Right atrium auricular region (tissue), 2 donors: ENCODE measurements at regions not wholly inside any gene's neighbourhood (a gene's known extent, or its start where the extent isn't known, plus 50 kb on each side); places are given as distances from the start of the nearest gene placed in this dataset.

Source experiments
- DNase-seq: peaks from one replicate; pipeline ENCODE4 v3.0.0-alpha.2; 2019; ENCODE audit warnings: low spot score
- H3K27ac ChIP-seq, 2 donors: fragments of 200-600 bp; sonication (generic); 1 replicate in 1 of 2; 2 replicates in 1 of 2; pipeline ENCODE4 v1.5.1; 2016 to 2019
- H3K27me3 ChIP-seq, 2 donors: fragments of 200-600 bp; sonication (generic); one replicate each; pipeline versions ENCODE4 v1.5.1 to v1.6.0; 2017 to 2019
- H3K36me3 ChIP-seq: fragments of 200-600 bp; sonication (generic); one replicate; pipeline ENCODE4 v1.5.1; 2016
- H3K4me1 ChIP-seq, 2 donors: fragments of 200-600 bp; sonication (generic); one replicate each; pipeline versions ENCODE4 v1.5.1 to v1.6.0; 2017 to 2019
- H3K4me3 ChIP-seq, 2 donors: fragments of 200-600 bp; sonication (generic); 1 replicate in 1 of 2; 2 replicates in 1 of 2; pipeline ENCODE4 v1.5.1; 2017 to 2019; ENCODE audit warnings: mild to moderate bottlenecking in 1 of 2, moderate library complexity in 1 of 2
- H3K9me3 ChIP-seq, 2 donors: fragments of 200-600 bp; sonication (generic); one replicate each; pipeline ENCODE4 v1.5.1; 2019
- TF ChIP-seq, protein P1 (sequence below), 2 donors: fragments of 200-600 bp; sonication (generic); IDR thresholded peaks; one replicate each; pipeline ENCODE4 v1.5.1; 2019; ENCODE audit warnings: antibody characterized with exemption in 2 of 2

DNA sequence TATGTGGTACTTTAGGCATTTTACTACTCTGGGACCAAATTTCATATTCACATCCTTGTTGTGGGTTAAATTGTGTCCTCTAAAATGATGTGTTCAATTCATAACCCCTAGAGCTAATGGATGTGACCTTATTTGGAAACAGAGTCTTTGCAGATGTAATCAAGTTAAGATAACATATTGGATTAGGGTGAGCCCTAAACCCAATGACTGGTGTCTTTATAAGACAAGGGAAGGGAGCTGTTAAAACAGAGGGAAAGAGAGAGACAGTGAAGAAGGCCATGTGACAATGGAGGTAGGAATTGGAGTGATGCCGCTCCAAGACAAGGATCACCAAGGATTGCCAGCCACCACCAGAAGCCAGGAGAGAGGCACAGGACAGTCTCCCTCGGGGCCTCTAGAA lies 220.0 kb downstream of the ADGRG6 start:
- no peaks in the 10 kb centered on the region for H3K4me1 ChIP-seq
- H3K27me3 ChIP-seq, result no peaks in the 10 kb centered on the region
- DNase-seq, result no peak
- TF ChIP-seq, protein P1, sequence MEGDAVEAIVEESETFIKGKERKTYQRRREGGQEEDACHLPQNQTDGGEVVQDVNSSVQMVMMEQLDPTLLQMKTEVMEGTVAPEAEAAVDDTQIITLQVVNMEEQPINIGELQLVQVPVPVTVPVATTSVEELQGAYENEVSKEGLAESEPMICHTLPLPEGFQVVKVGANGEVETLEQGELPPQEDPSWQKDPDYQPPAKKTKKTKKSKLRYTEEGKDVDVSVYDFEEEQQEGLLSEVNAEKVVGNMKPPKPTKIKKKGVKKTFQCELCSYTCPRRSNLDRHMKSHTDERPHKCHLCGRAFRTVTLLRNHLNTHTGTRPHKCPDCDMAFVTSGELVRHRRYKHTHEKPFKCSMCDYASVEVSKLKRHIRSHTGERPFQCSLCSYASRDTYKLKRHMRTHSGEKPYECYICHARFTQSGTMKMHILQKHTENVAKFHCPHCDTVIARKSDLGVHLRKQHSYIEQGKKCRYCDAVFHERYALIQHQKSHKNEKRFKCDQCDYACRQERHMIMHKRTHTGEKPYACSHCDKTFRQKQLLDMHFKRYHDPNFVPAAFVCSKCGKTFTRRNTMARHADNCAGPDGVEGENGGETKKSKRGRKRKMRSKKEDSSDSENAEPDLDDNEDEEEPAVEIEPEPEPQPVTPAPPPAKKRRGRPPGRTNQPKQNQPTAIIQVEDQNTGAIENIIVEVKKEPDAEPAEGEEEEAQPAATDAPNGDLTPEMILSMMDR (IDR thresholded peaks at IDR 0.05), result no peak
- no peaks in the 10 kb centered on the region for H3K9me3 ChIP-seq
- H3K27ac ChIP-seq, result no peak overlapping the region
- H3K36me3 ChIP-seq, result no peaks in the 10 kb centered on the region
- no peak overlapping the region for H3K4me3 ChIP-seq

DNA sequence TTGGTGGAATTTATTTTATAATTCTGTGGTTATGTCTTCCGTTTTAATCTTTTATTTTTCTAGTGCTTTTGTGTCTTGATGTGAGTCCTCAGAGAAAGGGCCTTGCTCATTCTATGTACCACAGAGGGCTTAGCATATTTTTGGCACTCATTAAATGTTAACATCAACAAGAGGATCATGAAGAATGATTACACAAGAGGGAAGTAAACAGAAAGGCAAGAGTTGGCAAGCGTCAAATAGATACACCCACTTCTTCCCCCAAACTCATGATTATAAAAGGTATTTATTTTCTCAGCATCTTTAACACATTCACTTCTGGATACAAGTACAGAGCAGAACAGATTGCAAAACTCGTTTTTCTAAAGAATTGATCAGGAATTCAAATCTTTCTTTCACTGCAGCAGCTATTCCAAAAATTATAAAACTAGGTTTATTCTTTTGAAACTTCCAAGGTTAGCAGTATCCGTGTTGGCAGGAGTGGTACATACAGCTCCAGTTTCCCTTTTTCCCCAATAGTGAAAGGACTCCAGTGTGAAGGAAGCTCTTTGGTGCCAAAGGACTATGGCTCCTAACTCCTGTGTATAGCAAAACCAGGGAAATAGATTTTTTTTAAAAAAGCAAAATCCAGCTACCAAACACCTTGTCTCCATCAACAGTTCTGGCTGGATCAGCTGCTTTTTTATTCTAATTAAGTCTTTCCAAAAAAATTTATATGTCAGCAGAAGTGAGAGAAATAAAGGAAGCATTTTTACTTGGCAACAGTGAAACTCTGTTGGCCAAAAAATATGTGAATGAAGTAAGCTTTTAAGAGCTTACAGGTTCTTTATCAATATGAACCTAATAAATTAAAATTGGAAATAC lies 221.9 kb downstream of the ADGRG6 start:
- no peak overlapping the region for H3K27ac ChIP-seq
- no peak overlapping the region for H3K4me3 ChIP-seq
- DNase-seq, result no peak
- H3K36me3 ChIP-seq, result no peaks in the 10 kb centered on the region
- H3K4me1 ChIP-seq, result no peaks in the 10 kb centered on the region
- H3K27me3 ChIP-seq, result no peaks in the 10 kb centered on the region
- no peaks in the 10 kb centered on the region for H3K9me3 ChIP-seq
- TF ChIP-seq, protein P1 (IDR thresholded peaks at IDR 0.05), result no peak

DNA sequence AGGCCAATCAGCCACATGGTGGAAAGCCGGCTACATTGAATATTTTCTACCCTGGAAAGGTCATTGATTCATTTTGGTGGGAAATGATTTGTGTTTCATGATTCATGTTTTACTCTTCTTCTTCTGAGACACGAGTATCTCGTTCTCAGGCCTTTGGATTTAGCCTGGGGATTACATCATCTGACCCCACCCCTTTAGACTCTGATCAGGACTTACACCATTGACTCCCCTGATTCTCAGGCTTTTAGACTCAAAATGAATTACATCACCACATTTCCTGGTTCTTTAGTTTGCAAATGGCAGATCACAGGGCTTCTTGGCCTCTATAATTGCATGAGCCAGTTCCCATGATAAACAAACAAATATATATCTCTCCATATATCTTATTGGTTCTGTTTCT lies 228.8 kb downstream of the ADGRG6 start:
- no peak overlapping the region for H3K27ac ChIP-seq

DNA sequence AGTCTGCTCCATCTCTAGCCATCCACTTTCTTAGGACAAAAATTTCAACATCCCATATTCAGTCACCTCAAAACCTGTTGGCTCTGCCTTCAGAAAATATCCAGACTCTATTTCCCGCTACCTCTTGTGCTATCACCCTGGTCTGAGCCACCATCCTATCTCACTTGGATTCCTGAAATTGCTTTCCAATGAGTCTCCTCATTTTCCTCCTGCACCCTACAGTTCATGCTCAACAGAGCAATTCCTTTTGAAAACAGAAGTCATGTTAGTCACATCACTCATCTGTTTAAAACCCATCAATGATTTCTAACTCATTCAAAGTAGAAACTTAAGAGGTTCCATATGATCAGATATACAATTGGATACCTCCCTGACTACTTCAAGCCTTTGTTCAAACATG lies 229.9 kb downstream of the ADGRG6 start:
- H3K4me3 ChIP-seq, result no peak overlapping the region
- TF ChIP-seq, protein P1 (IDR thresholded peaks at IDR 0.05), result no peak
- H3K9me3 ChIP-seq, result peaks cover 0 to 10% of the 10 kb centered on the region in 2 donors
- H3K4me1 ChIP-seq, result no peaks in the 10 kb centered on the region
- no peaks in the 10 kb centered on the region for H3K36me3 ChIP-seq
- DNase-seq, result no peak
- no peak overlapping the region for H3K27ac ChIP-seq
- no peaks in the 10 kb centered on the region for H3K27me3 ChIP-seq

More for the DNA sequence above, 228.8 kb downstream of the ADGRG6 start:
- Histone ChIP-seq H3K27me3 (no peaks in the 10 kb centered on the region), H3K4me3 (no peak overlapping the region), H3K4me1 (no peaks in the 10 kb centered on the region), H3K9me3 (peaks cover 0 to 10% of the 10 kb centered on the region in 2 donors), H3K36me3 (no peaks in the 10 kb centered on the region)
- DNase-seq, result no peak
- TF ChIP-seq, protein P1 (IDR thresholded peaks at IDR 0.05), result no peak

DNA sequence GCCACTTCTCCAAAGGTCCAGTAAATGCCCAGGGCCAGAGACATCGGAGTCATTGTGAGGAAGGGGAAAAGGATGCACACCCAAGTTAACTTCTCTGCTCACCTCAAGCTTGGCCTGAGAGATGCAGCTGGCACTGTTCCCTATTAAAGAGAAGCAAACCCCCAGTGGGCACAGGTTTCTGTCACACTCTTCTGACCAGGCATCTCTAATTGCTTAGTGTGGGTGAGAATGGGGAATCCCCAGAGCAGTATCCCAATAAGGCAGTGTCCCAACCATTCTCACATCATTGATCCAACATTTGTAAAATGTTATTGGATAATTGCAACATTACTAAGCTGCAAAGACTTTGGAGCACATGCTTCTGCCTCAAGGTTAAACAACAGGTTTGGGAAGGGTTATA lies 232.3 kb downstream of the ADGRG6 start:
- no peaks in the 10 kb centered on the region for H3K4me1 ChIP-seq
- peaks cover 0 to 10% of the 10 kb centered on the region in 2 donors for H3K9me3 ChIP-seq
- H3K4me3 ChIP-seq, result no peak overlapping the region
- TF ChIP-seq, protein P1 (IDR thresholded peaks at IDR 0.05), result no peak
- no peaks in the 10 kb centered on the region for H3K27me3 ChIP-seq
- H3K36me3 ChIP-seq, result no peaks in the 10 kb centered on the region
- no peak for DNase-seq
- H3K27ac ChIP-seq, result no peak overlapping the region
